Colonic mucosa (tissue), 4 donors: ENCODE measurements at regions not wholly inside any gene's neighbourhood (a gene's known extent, or its start where the extent isn't known, plus 50 kb on each side); places are given as distances from the start of the nearest gene placed in this dataset.

ENCODE experiments used
- DNase-seq: peaks from one replicate; pipeline ENCODE4 v3.0.0-alpha.2; 2020
- H3K27ac ChIP-seq: fragments of 200-600 bp; one replicate; pipeline ENCODE4 v1.8.0; 2021
- H3K27me3 ChIP-seq: fragments of 200-600 bp; one replicate; pipeline ENCODE4 v1.8.0; 2021
- H3K36me3 ChIP-seq: fragments of 200-600 bp; one replicate; pipeline ENCODE4 v1.8.0; 2021
- H3K4me1 ChIP-seq: fragments of 200-600 bp; one replicate; pipeline ENCODE4 v1.8.0; 2021; ENCODE audit warnings: mild to moderate bottlenecking
- H3K4me3 ChIP-seq: fragments of 200-600 bp; one replicate; pipeline ENCODE4 v1.8.0; 2021
- H3K9ac ChIP-seq, 2 donors: one replicate each; pipeline ENCODE4 v1.7.0; 2013; ENCODE audit warnings: control low read depth in 2 of 2, low read depth in 2 of 2, low read length in 2 of 2
- H3K9me3 ChIP-seq: fragments of 200-600 bp; one replicate; pipeline ENCODE4 v1.8.0; 2021
- CTCF ChIP-seq: fragments of 200-600 bp; IDR thresholded peaks from one replicate; pipeline ENCODE4 v1.8.0; 2022; ENCODE audit warnings: antibody characterized with exemption, mild to moderate bottlenecking
- intact Hi-C: fragments of 100-400 bp; cut with DNase I; formaldehyde crosslinking; loops from one replicate; pipeline ENCODE4 v1.14.1; 2022
- donor health status: healthy.
- donor health status: DM: no; HTN: no; CAD: no.
- donor health status: DM: no; HTN: no; CAD: no.

GRCh38 chr3:147118611-147119010, 287.7 kb downstream of the ZIC4 start:
- intact Hi-C loops: no loop called here
- H3K9ac ChIP-seq: no peak overlapping the region
- no peak overlapping the region for H3K4me3 ChIP-seq
- TF ChIP-seq CTCF: no peak
- no peak for DNase-seq
- no peaks in the 10 kb centered on the region for H3K9me3 ChIP-seq
- no peaks in the 10 kb centered on the region for H3K4me1 ChIP-seq
- no peaks in the 10 kb centered on the region for H3K36me3 ChIP-seq
- H3K27me3 ChIP-seq: no peaks in the 10 kb centered on the region
- H3K27ac ChIP-seq: no peak overlapping the region

DNA sequence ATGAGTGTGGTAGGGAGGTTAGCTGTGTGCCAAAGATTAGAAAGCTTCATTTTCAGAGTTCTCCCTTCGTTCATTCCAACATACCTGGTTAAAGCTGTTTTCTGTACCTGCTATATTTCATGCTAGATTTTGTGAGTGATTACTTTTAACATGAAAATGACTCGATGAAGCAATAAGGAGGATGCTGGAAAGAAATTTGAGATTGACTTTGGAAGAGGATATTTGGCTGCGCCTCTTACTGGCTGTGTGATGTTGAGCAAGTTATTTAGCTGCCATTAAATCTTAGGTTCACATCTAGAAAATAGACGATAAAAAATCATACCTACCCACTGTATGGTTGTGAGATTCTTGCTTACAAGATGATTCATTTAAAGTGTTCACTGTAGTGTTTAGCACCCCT, 288.7 kb downstream of the ZIC4 start:
- Histone ChIP-seq H3K9ac (no peak overlapping the region), H3K36me3 (no peaks in the 10 kb centered on the region), H3K4me1 (no peaks in the 10 kb centered on the region), H3K4me3 (no peak overlapping the region), H3K27me3 (no peaks in the 10 kb centered on the region), H3K27ac (no peak overlapping the region), H3K9me3 (no peaks in the 10 kb centered on the region)
- intact Hi-C loops: no loop called here
- DNase-seq: no peak
- TF ChIP-seq CTCF: no peak

DNA sequence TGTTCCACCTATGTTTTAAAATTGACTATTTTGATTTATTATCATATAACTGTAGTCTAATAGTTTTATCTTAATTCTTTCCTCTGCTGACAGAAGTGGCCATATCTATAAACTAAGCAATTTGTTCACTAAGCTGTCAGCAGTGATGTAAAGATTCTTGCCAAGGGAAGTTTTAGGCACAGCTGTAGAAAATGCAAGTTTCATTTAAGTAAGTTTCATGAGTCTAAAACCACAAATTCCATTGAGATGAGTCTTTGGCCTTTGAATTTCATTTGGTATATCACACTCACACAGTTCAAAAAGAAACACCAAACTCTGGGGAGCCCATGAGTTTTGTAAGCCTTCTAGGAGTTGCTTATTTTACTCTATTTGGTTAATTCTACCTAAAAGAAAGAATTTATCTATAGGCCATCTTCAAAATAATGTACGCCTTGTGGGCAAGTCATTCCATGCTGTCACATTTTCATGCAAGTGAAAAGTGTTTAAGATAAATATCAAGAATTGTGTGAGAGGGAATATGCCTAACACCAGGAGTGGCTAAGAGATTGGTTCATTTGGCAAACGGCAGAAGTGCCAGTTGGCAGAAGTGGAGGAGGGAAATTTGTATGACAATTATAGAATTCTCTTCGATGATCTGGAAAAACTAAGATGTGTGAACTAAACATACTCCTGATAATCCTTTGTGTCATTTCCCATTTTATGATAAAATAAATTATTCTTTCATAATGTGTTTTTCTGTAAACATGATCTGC, 292.9 kb downstream of the ZIC4 start:
- H3K9ac ChIP-seq: no peak overlapping the region
- H3K9me3 ChIP-seq: no peaks in the 10 kb centered on the region
- H3K4me1 ChIP-seq: no peaks in the 10 kb centered on the region
- intact Hi-C loops: no loop called here
- no peaks in the 10 kb centered on the region for H3K36me3 ChIP-seq
- no peak overlapping the region for H3K27ac ChIP-seq
- H3K4me3 ChIP-seq: no peak overlapping the region
- TF ChIP-seq CTCF: no peak
- no peak for DNase-seq
- H3K27me3 ChIP-seq: no peaks in the 10 kb centered on the region

DNA sequence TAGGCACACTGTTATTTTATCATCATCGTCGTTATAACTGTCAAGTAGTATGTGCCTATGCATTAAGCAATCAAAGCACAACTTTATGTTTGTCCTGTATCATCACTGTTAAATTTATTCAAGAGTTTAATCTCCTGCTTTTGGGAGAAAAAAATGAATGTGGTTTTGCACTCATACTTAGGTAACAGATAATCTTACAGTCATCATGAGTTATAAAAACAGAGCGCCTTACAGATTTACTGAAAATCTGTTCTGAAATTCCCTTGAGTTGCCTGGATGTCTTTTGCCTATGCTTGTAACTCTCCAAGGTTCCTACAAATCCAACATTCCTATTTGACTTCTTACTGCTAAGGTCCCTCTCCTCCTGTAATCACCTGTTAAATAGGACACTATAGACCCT, 307.3 kb downstream of the ZIC4 start:
- no peaks in the 10 kb centered on the region for H3K4me1 ChIP-seq
- no peaks in the 10 kb centered on the region for H3K36me3 ChIP-seq
- H3K9ac ChIP-seq: no peak overlapping the region
- H3K4me3 ChIP-seq: no peak overlapping the region
- intact Hi-C loops: no loop called here
- H3K27ac ChIP-seq: no peak overlapping the region
- TF ChIP-seq CTCF: no peak
- H3K27me3 ChIP-seq: no peaks in the 10 kb centered on the region
- no peaks in the 10 kb centered on the region for H3K9me3 ChIP-seq
- no peak for DNase-seq

DNA sequence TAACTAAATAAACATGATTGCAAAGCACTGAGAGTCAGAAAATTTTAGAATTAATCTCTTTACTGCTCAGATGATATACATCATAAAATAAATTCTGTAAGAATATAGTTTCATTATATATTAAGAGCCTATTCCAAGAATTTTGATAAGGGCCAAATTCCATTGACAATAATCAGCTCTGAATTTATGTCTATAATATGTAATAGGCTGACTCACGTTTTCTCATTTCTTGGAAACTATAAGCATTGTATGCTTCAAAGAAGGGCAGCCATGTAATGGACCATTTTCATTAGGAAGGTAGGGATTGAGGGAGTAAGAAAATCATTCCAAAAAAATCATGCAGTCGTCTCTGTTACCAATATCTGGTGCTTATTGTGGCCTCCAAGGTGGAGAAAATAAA, 315.9 kb downstream of the ZIC4 start:
- H3K9ac ChIP-seq: no peak overlapping the region
- no peaks in the 10 kb centered on the region for H3K27me3 ChIP-seq
- no peak overlapping the region for H3K4me3 ChIP-seq
- no peak overlapping the region for H3K27ac ChIP-seq
- no peaks in the 10 kb centered on the region for H3K9me3 ChIP-seq
- H3K4me1 ChIP-seq: no peaks in the 10 kb centered on the region
- H3K36me3 ChIP-seq: no peaks in the 10 kb centered on the region
- no peak for DNase-seq
- intact Hi-C loops: no loop called here
- TF ChIP-seq CTCF: no peak
